A549 (cell line): ENCODE measurements at regions not wholly inside any gene's neighbourhood (a gene's known extent, or its start where the extent isn't known, plus 50 kb on each side); places are given as distances from the start of the nearest gene placed in this dataset.

Experiments used
- ATAC-seq, 2 experiments: fragments of 200-7000 bp in 1 of 2; fragments of >200 bp in 1 of 2; cut with Nextera tagmentation in 1 of 2; cut with Tn5 transposase in 1 of 2; 3 replicates each; pipeline versions ENCODE4 v1.8.0 to v1.9.1; 2018 to 2020; ENCODE audit warnings: mild to moderate bottlenecking in 1 of 2, moderate library complexity in 1 of 2
- CTCF ChIA-PET: fragments of 300-600 bp; sonication (Branson Sonifier 250); formaldehyde crosslinking; extraction: SDS; loops from one replicate; lab custom pipeline; 2021; ENCODE audit warnings: antibody characterized with exemption, inconsistent platforms; lab: Yijun Ruan, JAX
- POLR2A ChIA-PET: fragments of 350-600 bp; formaldehyde crosslinking; extraction: SDS; loops from one replicate; lab custom pipeline; 2021; ENCODE audit warnings: antibody characterized with exemption, inconsistent platforms; lab: Yijun Ruan, JAX
- DNase-seq, 2 experiments: peaks; one replicate each; pipeline versions ENCODE4 v3.0.0 to v3.0.0-alpha.2; 2011 to 2016; ENCODE audit warnings: low read depth in 1 of 2, low spot score in 1 of 2
- FAIRE-seq: peaks from 2 replicates; lab custom pipeline; 2011; peaks lifted over from hg19 to GRCh38; lab: Jason Lieb, UNC
- H3K27ac ChIP-seq, 2 experiments: fragments of >200 bp; sonication (Bioruptor Twin); formaldehyde crosslinking; 3 replicates each; pipeline ENCODE4 v1.5.1; 2016 to 2017
- H3K4me1 ChIP-seq: fragments of >200 bp; sonication (Bioruptor Twin); formaldehyde crosslinking; 3 replicates; pipeline ENCODE4 v1.6.1; 2016
- H3K4me2 ChIP-seq: fragments of >200 bp; sonication (Bioruptor Twin); formaldehyde crosslinking; 3 replicates; pipeline ENCODE4 v1.6.1; 2016
- H3K4me3 ChIP-seq: fragments of >200 bp; sonication (Bioruptor Twin); formaldehyde crosslinking; 3 replicates; pipeline ENCODE4 v1.5.1; 2016
- H3K9me3 ChIP-seq: fragments of >200 bp; sonication (Bioruptor Twin); formaldehyde crosslinking; 3 replicates; pipeline ENCODE4 v1.6.1; 2016
- CBX8 ChIP-seq: fragments of 200-600 bp; sonication (generic); IDR thresholded peaks from 2 replicates; pipeline ENCODE4 v1.6.1; 2016
- CHD4 ChIP-seq: fragments of 200-600 bp; sonication (generic); IDR thresholded peaks from 2 replicates; pipeline ENCODE4 v1.6.1; 2016; ENCODE audit warnings: antibody characterized with exemption, mild to moderate bottlenecking, borderline replicate concordance
- ELK1 ChIP-seq: fragments of 150-350 bp; IDR thresholded peaks from 2 replicates; pipeline ENCODE4 v1.6.1; 2014; ENCODE audit warnings: low read depth, mild to moderate bottlenecking, low read length
- ESRRA ChIP-seq: fragments of 150-350 bp; IDR thresholded peaks from 2 replicates; pipeline ENCODE4 v1.6.1; 2014; ENCODE audit warnings: mild to moderate bottlenecking, low read length, borderline replicate concordance
- FOSB ChIP-seq: fragments of 250-450 bp; sonication (Bioruptor Pico); IDR thresholded peaks from 2 replicates; pipeline ENCODE4 v1.5.0; 2020; ENCODE audit warnings: mild to moderate bottlenecking, moderate library complexity
- GATA3 ChIP-seq: IDR thresholded peaks from 2 replicates; pipeline ENCODE4 v1.6.1; 2012; ENCODE audit warnings: borderline replicate concordance
- HEYL ChIP-seq: fragments of 250-450 bp; sonication (Bioruptor Pico); IDR thresholded peaks from 2 replicates; pipeline ENCODE4 v1.8.0; 2021; ENCODE audit warnings: mild to moderate bottlenecking, moderate library complexity
- HOXB13 ChIP-seq: fragments of 250-450 bp; sonication (Bioruptor Pico); IDR thresholded peaks from 2 replicates; pipeline ENCODE4 v1.5.0; 2020; ENCODE audit warnings: low read depth, mild to moderate bottlenecking, moderate library complexity
- HOXB5 ChIP-seq: fragments of 250-450 bp; sonication (Bioruptor Pico); IDR thresholded peaks from 2 replicates; pipeline ENCODE4 v1.5.0; 2020; ENCODE audit warnings: mild to moderate bottlenecking, moderate library complexity
- MAFK ChIP-seq: fragments of 450-650 bp; IDR thresholded peaks from 2 replicates; pipeline ENCODE4 v1.6.1; 2014; ENCODE audit not compliant: partially characterized antibody
- MYC ChIP-seq: IDR thresholded peaks from 2 replicates; pipeline ENCODE4 v1.6.1; 2012; ENCODE audit warnings: mild to moderate bottlenecking, inconsistent platforms, low read length, improper control_type of control experiment, borderline replicate concordance
- PBX3 ChIP-seq: IDR thresholded peaks from 2 replicates; pipeline ENCODE4 v1.6.1; 2012
- POLR2A ChIP-seq: IDR thresholded peaks from 2 replicates; pipeline ENCODE4 v1.6.1; 2012; ENCODE audit warnings: mild to moderate bottlenecking, low read length
- POLR2AphosphoS2 ChIP-seq: conservative IDR thresholded peaks from 2 replicates; pipeline ENCODE4 v1.6.1; 2012; ENCODE audit warnings: low read length, improper control_type of control experiment, inconsistent platforms
- REST ChIP-seq: fragments of 200-600 bp; sonication (generic); IDR thresholded peaks from 2 replicates; pipeline ENCODE4 v1.6.1; 2016; ENCODE audit warnings: antibody characterized with exemption, mild to moderate bottlenecking, moderate library complexity
- RFX5 ChIP-seq: fragments of 450-650 bp; IDR thresholded peaks from 2 replicates; pipeline ENCODE4 v1.7.1; 2014; ENCODE audit warnings: antibody characterized with exemption, mild to moderate bottlenecking, moderate library complexity
- SMC3 ChIP-seq: fragments of >200 bp; sonication (Bioruptor Twin); formaldehyde crosslinking; IDR thresholded peaks from 3 replicates; pipeline ENCODE4 v1.6.1; 2018; ENCODE audit warnings: inconsistent platforms
- TP53 ChIP-seq: fragments of 250-450 bp; sonication (Bioruptor Pico); IDR thresholded peaks from 2 replicates; pipeline ENCODE4 v1.5.0; 2021; ENCODE audit warnings: mild to moderate bottlenecking, moderate library complexity
- ZFP36 ChIP-seq: fragments of 450-650 bp; IDR thresholded peaks from 2 replicates; pipeline ENCODE4 v1.6.1; 2014; ENCODE audit warnings: borderline replicate concordance; ENCODE audit not compliant: partially characterized antibody
- ZNF302 ChIP-seq: fragments of 250-450 bp; sonication (Bioruptor Pico); IDR thresholded peaks from 2 replicates; pipeline ENCODE4 v1.9.0; 2021; ENCODE audit warnings: inconsistent platforms, mild to moderate bottlenecking, moderate library complexity
- WGBS: methylation state at CpG from one replicate; pipeline ENCODE4 v1.1.6; 2017; ENCODE audit errors: missing lambda C conversion rate; 5-methylcytosine and 5-hydroxymethylcytosine counted together

- no peak overlapping the region for H3K4me2 ChIP-seq
- WGBS, result 86% methylated on average over 4 of the region's 4 CpGs
- 0 out of 3 replicates have a peak, but pooled peaks cover 5% of the 10 kb centered on the region for H3K9me3 ChIP-seq
- no peak for TF ChIP-seq HEYL
- no peak for TF ChIP-seq POLR2AphosphoS2
- POLR2A ChIA-PET, result no interaction called here
- no peak for DNase-seq
- no peak overlapping the region; a peak in 1 of 6 replicates for H3K27ac ChIP-seq
- FAIRE-seq, result no peak
- peaks cover 27% of the 10 kb centered on the region for H3K4me1 ChIP-seq
- no peak overlapping the region for H3K4me3 ChIP-seq
- CTCF ChIA-PET, result interaction anchor here (1.1 to 2.9 kb wide), 5 partner anchors 17 to 644 kb away, joined by 3 to 12 read pairs (median 4); no protein-coding TSS in a partner anchor
- ATAC-seq, result no peak
Observed at GRCh38 chr5:14003936-14004335, 59.4 kb upstream of the DNAH5 start.

DNA sequence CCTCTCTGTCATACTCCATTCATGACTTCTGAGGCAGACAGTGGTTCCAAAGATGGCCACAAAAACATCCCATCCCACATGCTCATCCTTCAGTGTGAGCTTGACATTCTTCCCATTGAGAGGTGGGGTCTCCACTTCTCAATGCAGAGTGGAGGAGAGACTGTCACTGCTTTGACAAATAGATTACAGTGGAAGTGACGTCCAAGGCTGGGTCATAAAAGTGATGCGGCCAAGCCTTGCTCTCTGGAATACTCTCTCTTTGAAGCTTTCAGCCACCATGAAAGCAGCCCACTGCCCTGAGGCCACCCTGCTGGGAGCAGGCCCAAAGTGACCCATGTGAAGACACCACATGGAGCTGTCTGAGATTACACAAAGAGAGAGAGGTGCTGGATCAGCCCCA, 59.0 kb upstream of the DNAH5 start:
- Histone ChIP-seq H3K9me3 (peaks cover 5% of the 10 kb centered on the region; the same call in 1 of the 3 replicates), H3K4me1 (peaks cover 23% of the 10 kb centered on the region), H3K4me3 (no peak overlapping the region), H3K27ac (no peak overlapping the region; a peak in 1 of 6 replicates), H3K4me2 (no peak overlapping the region)
- WGBS, result 90% methylated on average over 2 of the region's 2 CpGs
- TF ChIP-seq POLR2A (no peak), FOSB (no peak), HOXB5 (CRISPR knock-in tag) (no peak), ZNF302 (CRISPR knock-in tag) (no peak), ZFP36 (no peak), HOXB13 (CRISPR knock-in tag) (no peak), TP53 (CRISPR knock-in tag) (no peak), CHD4 (no peak), MYC (no peak), PBX3 (no peak), CBX8 (no peak), ELK1 (no peak)
- DNase-seq (no peak), FAIRE-seq (no peak), ATAC-seq (no peak)
- ChIA-PET POLR2A (no interaction called here), CTCF (interaction anchor here (1.1 to 2.9 kb wide), 4 partner anchors 17 to 645 kb away, joined by 3 to 12 read pairs (median 6); no protein-coding TSS in a partner anchor)

DNA sequence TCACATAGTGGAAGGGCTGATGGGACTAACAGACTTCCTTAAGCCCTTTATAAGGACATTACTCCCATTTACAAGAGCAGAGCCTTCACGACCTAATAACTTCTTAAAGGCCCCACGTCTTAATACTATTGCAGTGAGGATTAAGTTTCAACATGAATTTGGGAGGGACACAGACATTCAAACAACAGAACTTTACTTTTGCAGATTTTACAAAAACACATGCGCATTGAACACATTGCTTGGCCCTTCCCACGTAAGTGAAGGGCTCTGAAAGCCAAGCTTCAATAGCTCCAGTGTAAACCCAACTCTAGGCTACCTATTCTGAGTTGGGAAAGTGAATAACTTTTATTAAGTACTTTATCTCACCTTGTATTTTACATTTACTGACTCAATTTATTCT, 53.8 kb upstream of the DNAH5 start:
- no peak for DNase-seq
- POLR2A ChIA-PET, result no interaction called here
- 75% methylated on average over 4 of the region's 4 CpGs for WGBS
- H3K9me3 ChIP-seq, result peaks cover 18% of the 10 kb centered on the region
- CTCF ChIA-PET, result interaction anchor here (1.3 kb wide), 1 partner anchor 9 kb away, joined by 4 read pairs; no protein-coding TSS in a partner anchor
- no peak for ATAC-seq
- no peak for TF ChIP-seq REST
- TF ChIP-seq SMC3, result no peak
- no peak for TF ChIP-seq RFX5
- no peak for TF ChIP-seq ZNF302 (CRISPR knock-in tag)
- TF ChIP-seq GATA3, result no peak
- TF ChIP-seq MAFK, result no peak
- no peak for TF ChIP-seq ZFP36
- no peak for TF ChIP-seq MYC
- no peak for TF ChIP-seq ESRRA
- no peak for FAIRE-seq
- no peaks in the 10 kb centered on the region for H3K4me1 ChIP-seq
- no peak overlapping the region for H3K4me3 ChIP-seq
- no peak overlapping the region for H3K27ac ChIP-seq
- H3K4me2 ChIP-seq, result no peak overlapping the region
